ENCODE measurements at regions not wholly inside any gene's neighbourhood (a gene's known extent, or its start where the extent isn't known, plus 50 kb on each side); places are given as distances from the start of the nearest gene placed in this dataset.

DNA sequence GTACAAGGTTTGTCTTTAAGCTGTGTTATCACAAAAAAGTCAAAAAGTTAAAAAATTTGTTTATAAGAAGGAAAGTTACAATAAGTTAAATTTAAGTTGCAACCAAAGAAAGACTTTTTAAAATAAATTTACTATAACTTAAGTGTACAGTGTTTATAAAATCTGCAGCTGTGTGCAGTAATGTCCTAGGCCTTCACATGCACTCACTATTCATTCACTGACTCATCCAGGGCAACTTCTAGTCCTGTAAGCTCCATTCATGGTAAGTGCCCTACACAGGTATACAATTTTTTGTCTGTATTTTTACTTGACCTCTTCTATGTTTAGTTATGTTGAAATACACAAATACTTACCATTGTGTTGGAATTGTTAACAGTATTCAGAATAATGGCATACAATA is 667.9 kb upstream of the SLITRK5 start:
- TF ChIP-seq CTCF (IDR thresholded peaks at IDR 0.05): no peak
- Histone ChIP-seq H3K4me3 (no peak overlapping the region), H3K27me3 (no peaks in the 10 kb centered on the region), H3K4me1 (no peaks in the 10 kb centered on the region), H3K9me3 (no peaks in the 10 kb centered on the region), H3K36me3 (no peaks in the 10 kb centered on the region), H3K9ac (ENCODE audit: low read depth in 2 of 2, low read length in 2 of 2) (no peak overlapping the region), H3K27ac (no peak overlapping the region)
- no peak for DNase-seq
- intact Hi-C loops (cut with DNase I): no loop called here

DNA sequence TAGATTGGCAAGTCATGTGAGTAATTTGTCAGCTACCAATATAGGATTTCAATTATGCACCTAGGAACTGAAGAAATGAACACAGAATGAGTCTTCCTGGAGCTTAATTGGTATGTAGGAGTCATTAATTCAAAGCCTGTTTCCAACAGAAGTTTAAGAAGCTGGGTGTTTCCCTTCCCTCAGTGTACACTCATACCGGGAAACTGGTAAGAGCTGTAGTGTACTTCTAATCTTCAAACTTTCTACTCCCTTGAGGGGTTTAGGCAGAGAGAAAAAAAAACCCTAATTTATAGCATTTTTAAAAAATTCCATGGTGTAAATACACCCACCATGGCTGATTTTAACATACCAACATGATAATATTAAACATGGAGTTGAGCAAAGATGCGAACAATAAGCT is 665.7 kb upstream of the SLITRK5 start:
- intact Hi-C loops (cut with DNase I): no loop called here
- H3K4me1 ChIP-seq: no peaks in the 10 kb centered on the region
- H3K36me3 ChIP-seq: no peaks in the 10 kb centered on the region
- no peaks in the 10 kb centered on the region for H3K27me3 ChIP-seq
- H3K9me3 ChIP-seq: no peaks in the 10 kb centered on the region
- DNase-seq: no peak
- no peak overlapping the region for H3K27ac ChIP-seq
- no peak overlapping the region for H3K9ac ChIP-seq (ENCODE audit: low read depth in 2 of 2, low read length in 2 of 2)
- no peak overlapping the region for H3K4me3 ChIP-seq
- TF ChIP-seq CTCF (IDR thresholded peaks at IDR 0.05): no peak

- H3K36me3 ChIP-seq: no peaks in the 10 kb centered on the region
- DNase-seq: no peak
- no peaks in the 10 kb centered on the region for H3K27me3 ChIP-seq
- no peak for TF ChIP-seq CTCF (IDR thresholded peaks at IDR 0.05)
- H3K4me1 ChIP-seq: no peaks in the 10 kb centered on the region
- H3K9me3 ChIP-seq: no peaks in the 10 kb centered on the region
- intact Hi-C loops (cut with DNase I): no loop called here
- H3K27ac ChIP-seq: no peak overlapping the region
- H3K9ac ChIP-seq (ENCODE audit: low read depth in 2 of 2, low read length in 2 of 2): no peak overlapping the region
- H3K4me3 ChIP-seq: no peak overlapping the region
Measured at GRCh38 chr13:87035526-87035925, 635.6 kb upstream of the SLITRK5 start.

GRCh38 chr13:87042946-87043345 is 628.2 kb upstream of the SLITRK5 start:
- Histone ChIP-seq H3K9ac (ENCODE audit: low read depth in 2 of 2, low read length in 2 of 2) (no peak overlapping the region), H3K27ac (no peak overlapping the region), H3K36me3 (no peaks in the 10 kb centered on the region), H3K4me3 (no peak overlapping the region), H3K9me3 (no peaks in the 10 kb centered on the region), H3K27me3 (no peaks in the 10 kb centered on the region), H3K4me1 (no peaks in the 10 kb centered on the region)
- intact Hi-C loops (cut with DNase I): no loop called here
- no peak for DNase-seq
- TF ChIP-seq CTCF (IDR thresholded peaks at IDR 0.05): no peak

DNA sequence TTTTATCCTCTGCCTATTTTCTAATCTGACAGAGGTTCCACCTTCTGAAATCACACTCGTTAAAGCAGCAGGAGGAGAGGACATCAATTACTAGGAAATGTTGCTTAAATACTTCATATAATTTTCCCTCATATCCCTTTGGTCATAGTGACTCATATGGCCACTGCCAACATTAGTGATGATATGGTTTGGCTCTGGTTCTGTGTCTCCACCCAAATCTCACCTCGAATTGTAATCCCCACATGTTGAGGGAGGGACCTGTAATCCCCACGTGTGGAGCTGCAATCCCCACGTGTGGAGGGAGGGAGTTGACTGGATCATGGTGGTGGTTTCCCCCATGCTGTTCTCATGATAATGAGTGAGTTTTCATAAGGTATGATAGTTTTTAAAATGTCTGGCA is 618.4 kb upstream of the SLITRK5 start:
- no peak overlapping the region for H3K27ac ChIP-seq
- H3K4me1 ChIP-seq: no peaks in the 10 kb centered on the region
- no peaks in the 10 kb centered on the region for H3K36me3 ChIP-seq
- DNase-seq: no peak
- H3K9me3 ChIP-seq: no peaks in the 10 kb centered on the region
- H3K27me3 ChIP-seq: no peaks in the 10 kb centered on the region
- no peak overlapping the region for H3K4me3 ChIP-seq
- TF ChIP-seq CTCF (IDR thresholded peaks at IDR 0.05): no peak
- intact Hi-C loops (cut with DNase I): no loop called here
- no peak overlapping the region for H3K9ac ChIP-seq (ENCODE audit: low read depth in 2 of 2, low read length in 2 of 2)

Measured in colonic mucosa (tissue), 4 donors.